Activated T-helper 1 cell treated with Interleukin-2 at 50 U/mL for 16 hours (primary cell): ENCODE measurements at regions not wholly inside any gene's neighbourhood (a gene's known extent, or its start where the extent isn't known, plus 50 kb on each side); places are given as distances from the start of the nearest gene placed in this dataset.

Source experiments
- DNase-seq: peaks from one replicate; pipeline ENCODE4 v3.0.0-alpha.2; 2020; ENCODE audit warnings: low read depth

GRCh38 chr15:59953392-59953883 lies 50.7 kb upstream of the FOXB1 start:
- no peak for DNase-seq

- no peak for DNase-seq
Observed at GRCh38 chr15:59952960-59953359, 51.2 kb upstream of the FOXB1 start.

- DNase-seq, result no peak
Observed at GRCh38 chr15:59950603-59951388, 53.3 kb upstream of the FOXB1 start.

GRCh38 chr15:59948924-59949613 lies 55.0 kb upstream of the FOXB1 start:
- no peak for DNase-seq

- no peak for DNase-seq
Observed at GRCh38 chr15:59946084-59946483, 58.0 kb upstream of the FOXB1 start.

- DNase-seq, result no peak
Observed at GRCh38 chr15:59945036-59945435, 59.1 kb upstream of the FOXB1 start.

GRCh38 chr15:59941612-59942011 lies 62.5 kb upstream of the FOXB1 start:
- no peak for DNase-seq

GRCh38 chr15:59940928-59941327 lies 63.2 kb upstream of the FOXB1 start:
- DNase-seq, result no peak

- no peak for DNase-seq
Observed at GRCh38 chr15:59940456-59940855, 63.7 kb upstream of the FOXB1 start.

GRCh38 chr15:59936741-59937140 lies 67.4 kb upstream of the FOXB1 start:
- no peak for DNase-seq

- DNase-seq, result no peak
Observed at GRCh38 chr15:59933607-59934006, 70.5 kb upstream of the FOXB1 start.

- DNase-seq, result no peak
Observed at GRCh38 chr15:59931646-59932261, 72.4 kb upstream of the FOXB1 start.

- DNase-seq, result no peak
Observed at GRCh38 chr15:59924812-59925522, 79.1 kb upstream of the FOXB1 start.

GRCh38 chr15:59924096-59924495 lies 80.0 kb upstream of the FOXB1 start:
- DNase-seq, result no peak

GRCh38 chr15:59923508-59923907 lies 80.6 kb upstream of the FOXB1 start:
- DNase-seq, result no peak

GRCh38 chr15:59918994-59919951 lies 84.8 kb upstream of the FOXB1 start:
- no peak for DNase-seq

GRCh38 chr15:59917504-59918157 lies 86.5 kb upstream of the FOXB1 start:
- DNase-seq, result peak; percentile 18

GRCh38 chr15:59906046-59906445 lies 98.1 kb upstream of the FOXB1 start:
- DNase-seq, result no peak

GRCh38 chr15:59905176-59905575 lies 98.9 kb upstream of the FOXB1 start:
- no peak for DNase-seq

- DNase-seq, result no peak
Observed at GRCh38 chr15:59904450-59905135, 99.5 kb upstream of the FOXB1 start.
